NCI-H187 treated with DMSO at 0.1 percent for 48 hours (cell line): ENCODE measurements at regions not wholly inside any gene's neighbourhood (a gene's known extent, or its start where the extent isn't known, plus 50 kb on each side); places are given as distances from the start of the nearest gene placed in this dataset.
"Not testable (repeated sequence)": the region's sequence is repeated elsewhere in the genome, so short reads cannot be mapped to it uniquely, and the experiment has no call there.

Source experiments
- DNase-seq: peaks from one replicate; lab custom pipeline; 2025; lab: John Stamatoyannopoulos, UW

DNA sequence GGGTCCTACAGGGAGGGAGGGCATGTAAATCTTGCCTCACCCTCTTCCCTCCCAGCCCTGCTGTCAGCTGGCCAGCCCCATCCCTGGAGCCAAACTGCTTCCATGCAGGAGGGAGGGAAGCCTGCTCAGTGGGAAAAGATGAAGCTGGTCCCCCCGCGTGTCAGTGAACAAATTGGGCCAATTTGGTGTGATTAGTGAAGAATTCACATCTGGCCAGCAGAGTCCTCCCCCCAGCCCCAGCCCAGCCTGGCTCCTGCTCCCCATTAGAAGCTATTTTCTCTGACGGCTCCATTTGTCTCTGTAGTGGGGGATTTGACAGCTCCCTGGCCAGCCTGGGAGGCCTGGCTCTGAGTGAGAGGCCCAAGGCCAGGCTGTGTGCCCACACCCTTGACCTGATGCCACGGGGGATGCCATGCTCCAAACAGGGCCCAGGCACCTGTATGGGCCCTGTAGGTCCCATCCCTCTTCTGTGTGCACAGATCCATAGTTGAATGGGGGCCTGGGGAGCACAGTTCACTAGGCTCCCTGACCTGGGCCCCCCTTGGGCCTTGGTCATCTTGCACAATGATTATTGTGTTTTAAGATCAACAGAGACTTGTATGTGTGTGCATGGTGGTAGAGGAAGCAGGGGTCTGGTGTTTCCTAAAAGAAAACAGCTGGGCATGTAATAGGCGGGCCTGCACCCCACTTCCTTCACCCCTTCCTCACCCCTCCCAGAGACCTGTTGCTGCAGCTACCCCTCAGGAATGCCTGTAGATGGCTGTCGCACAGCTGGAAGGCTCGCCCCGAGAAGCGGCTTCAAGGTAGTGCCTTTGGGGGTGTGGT lies 50.7 kb upstream of the TAC4 start:
- DNase-seq, result no peak

GRCh38 chr17:49899191-49899485 lies 51.3 kb upstream of the TAC4 start:
- no peak for DNase-seq

DNA sequence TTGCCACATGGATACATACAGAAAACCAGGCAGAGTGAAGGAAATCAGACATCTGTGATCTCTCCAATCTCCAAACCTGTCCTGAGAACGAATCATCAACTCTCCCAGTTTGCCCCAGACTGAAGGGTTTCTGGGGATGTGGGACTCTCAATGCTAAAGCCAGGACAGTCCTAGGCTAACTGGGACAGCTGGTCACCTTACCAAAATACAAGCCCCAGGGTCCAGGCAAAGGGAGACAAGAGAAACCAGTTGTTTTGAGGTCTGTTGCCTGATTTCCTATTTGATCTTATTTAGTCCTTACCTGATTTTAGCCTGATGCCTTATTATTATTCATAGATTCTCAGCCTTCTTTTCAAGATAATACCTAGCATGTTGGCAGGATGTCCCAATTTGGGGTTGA lies 51.7 kb upstream of the TAC4 start:
- DNase-seq, result no peak

DNA sequence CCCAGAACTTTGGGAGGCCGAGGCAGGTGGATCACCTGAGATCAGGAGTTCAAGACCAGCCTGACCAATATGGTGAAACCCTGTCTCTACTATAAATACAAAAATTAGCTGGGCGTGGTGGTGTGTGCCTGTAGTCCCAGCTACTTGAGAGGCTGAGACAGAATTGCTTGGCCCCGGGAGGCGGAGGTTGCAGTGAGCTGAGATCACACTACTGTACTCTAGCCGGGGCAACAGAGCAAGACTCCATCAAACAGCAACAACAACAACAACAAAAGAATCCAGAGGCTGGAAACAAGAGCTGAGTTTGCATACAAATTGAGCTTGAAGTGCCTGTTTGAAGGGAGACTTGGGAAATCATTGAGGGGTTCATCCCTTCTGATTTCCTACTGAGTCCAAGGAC lies 52.9 kb upstream of the TAC4 start:
- not testable (repeated sequence) for DNase-seq

DNA sequence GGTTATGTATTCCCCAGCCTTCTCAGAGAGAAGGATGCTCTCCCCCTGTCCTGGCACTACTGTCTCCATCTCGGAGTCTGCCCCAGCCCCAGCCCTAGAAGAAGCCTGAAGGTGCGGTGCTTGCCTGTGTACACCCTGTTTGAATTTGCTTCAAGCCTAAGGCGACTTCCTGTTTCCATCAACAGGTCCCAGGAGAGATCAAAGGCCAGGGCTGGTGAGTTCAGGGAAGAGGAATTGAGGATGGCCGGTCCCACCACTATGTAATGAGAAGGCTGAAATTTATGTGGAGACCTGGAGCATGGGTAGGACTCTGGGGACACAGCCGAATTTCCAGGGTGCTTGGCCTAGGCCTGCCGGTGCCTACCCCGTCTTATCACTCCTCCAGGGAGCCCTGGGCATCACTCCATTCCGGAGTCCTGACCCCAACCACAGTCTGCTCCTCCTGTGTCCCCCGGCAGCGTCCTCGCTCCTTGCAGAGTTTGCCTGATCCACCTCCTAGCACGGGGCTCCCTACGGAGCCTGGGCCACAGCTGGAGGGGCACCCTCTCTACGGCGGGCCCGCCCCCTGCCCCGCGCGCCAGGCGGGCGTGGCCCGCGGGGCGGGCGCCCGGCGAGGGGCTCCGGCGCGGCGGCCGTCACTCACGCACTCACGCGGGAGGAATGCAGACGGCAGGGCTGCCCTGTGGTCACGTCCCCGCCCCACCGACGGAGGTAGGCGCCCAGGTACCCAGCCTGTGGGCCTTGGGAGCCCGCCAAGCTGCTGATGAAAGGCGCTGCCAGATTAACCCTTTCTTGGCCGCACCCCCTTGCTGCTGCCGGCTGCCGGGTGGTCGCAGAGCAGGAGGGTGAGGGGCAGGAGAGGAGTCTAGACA lies 53.8 kb upstream of the TAC4 start:
- DNase-seq, result no peak

DNA sequence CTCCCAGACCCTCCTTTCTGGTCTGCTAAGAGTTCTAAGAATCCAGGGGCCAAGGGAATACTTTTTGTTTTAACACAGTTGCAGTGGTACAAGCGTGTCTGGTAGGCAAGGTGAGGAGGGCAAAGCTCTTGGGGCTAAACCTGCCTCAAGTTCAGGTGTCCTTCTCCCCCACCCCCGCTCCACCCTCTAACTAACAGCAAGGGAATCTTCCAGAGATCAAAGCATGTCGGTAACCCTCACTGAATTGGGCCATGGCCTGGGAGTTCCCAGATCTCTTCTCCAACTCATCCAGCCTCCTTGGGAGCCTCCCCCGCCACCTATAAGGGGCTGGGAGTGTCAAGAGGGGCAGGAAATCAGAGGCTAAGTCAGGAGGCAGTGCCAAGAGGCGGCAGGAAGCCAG lies 55.7 kb upstream of the TAC4 start:
- no peak for DNase-seq

DNA sequence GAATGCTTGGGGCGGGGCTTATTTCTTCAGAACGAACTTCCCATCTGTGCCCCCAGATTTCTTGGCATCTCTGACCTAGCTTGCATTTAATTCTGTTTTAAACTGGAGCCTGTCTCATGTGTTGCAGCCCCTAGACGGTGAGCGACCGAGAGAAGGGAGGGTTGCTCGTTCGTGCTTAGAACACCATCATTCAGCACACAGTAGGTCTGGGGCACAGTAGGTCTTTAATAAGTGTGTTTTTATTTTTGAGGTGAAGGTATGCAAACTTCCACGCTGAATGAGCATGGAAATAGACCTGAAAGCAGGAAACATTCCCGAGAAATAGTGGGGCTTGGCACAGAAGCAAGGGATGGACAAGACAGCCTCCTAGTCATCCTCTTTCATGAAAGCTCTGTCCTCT lies 57.0 kb upstream of the TAC4 start:
- no peak for DNase-seq

DNA sequence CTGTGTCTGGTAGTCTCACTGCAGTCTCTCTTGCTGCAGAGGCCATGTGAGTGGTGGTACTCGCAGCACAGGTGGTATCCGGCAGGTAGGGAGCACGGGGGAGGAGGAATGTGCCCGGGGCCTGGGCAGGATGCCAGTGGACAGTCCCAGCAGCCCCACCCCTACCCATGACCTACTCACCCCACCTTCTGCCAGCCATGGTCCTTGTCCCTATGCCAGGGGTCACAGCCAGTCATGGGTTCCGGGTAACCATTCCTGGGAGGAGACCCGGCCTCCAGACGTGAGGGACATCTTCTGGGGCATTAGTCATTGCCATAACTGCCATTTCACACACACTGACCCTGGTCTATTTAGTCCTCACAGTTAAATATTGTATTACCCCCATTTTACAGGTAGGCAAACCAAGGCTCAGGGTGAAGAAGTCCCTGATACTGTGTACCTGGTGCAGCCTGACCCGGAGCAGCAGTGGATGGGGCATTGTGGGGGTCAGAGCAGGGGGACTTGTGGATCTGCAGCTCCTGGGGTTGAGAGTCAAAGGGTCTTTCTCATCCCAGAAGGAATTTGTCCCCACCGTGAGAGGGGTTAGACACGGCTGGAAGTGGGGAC lies 58.8 kb upstream of the TAC4 start:
- DNase-seq, result no peak

DNA sequence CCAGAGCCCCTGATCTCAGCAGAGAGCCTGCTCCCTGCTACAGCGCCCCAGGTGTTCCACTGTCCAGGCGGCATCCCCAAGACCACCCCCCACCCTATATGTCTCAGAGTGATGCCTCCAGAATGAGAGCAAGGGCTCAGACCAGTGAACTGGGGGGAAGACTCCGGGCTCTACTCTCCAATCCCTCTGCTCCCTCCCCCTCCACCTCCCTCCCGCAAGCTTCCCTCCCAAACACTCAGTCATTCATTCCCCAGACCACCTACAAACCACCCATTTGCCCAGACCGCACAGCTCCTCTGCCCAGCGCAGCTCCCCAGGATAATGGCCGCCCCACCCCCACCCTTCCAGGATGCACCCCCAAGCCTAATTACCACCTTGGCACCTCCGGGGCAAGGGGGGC lies 59.4 kb upstream of the TAC4 start:
- DNase-seq, result no peak

DNA sequence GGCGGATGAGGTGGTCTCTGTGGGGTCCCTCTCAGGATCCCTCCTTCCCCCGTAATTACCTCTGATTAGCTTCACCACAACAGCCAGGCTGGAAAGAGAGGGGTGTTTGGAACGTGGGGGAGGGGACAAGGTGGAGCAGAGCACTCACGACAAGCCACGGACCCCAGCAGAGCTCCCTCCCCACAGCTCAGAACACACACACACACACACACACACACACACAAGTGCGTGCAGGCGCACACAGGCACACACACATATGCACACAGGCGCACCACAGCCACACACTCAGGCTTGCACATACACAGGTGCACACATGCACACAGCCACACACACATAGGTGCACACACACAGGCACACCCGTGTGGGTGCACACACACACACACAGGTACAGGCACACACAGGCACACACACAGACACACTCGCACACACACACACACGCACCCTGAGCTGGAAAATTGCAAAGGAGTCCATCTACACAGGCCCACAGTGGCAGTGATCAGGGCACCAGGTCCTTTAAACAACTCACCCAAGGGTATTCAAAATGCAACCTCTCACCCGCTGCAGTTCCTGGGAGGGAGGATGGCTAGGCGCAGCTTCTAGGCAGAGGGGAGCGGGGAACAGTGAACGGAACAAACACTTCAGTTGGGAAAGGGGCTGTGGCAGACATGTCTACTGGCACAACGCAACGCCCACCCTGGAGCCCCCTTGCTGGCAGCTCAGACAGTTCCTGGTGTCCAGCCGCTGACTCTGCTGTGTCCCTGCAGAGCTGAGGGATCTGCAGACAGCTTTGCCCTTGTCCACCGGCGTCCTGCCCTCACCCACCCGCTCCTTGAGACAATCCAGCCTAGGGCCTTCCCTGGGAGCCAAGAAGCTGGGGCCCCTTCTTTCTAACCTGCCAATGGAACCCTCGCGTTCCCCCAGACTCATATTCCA lies 59.9 kb upstream of the DLX4 start:
- no peak for DNase-seq

DNA sequence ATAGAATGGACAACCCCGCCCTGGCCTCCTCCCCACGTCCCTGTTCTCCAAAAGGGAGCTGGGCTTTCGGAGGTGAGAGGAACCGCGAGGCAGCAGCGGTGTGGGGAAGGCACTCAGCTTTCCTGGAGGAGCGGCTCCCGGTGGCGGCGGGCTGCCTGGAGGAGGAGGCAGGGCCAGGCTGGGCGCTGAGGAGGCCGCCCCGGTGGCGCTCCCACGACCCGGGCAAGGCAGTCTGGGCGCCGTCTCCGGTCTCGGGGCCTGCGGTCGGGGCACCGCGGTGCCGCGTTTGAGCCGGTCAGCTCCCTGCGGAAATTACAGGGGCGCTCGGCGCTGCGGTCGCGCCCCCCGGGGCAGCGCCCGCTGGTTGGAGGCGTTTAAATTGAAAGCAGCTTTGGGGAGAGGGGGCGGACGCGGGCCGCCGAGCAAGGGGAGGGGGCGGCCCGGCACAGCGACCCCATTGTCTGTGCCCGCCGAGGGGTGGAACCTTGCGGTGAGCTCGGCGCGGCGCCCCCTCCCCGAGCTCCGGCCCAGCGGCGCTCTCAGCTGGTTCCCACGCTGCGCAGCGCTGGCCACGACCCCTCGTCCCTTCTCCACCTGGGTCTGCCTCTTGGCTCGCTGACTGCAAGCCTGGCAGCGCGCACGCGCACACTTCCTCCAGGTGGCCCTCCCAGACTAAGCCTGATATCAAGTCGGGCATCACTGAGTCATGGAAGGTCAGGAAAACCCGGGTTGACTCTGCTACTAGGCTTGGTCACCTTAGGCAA lies 58.7 kb upstream of the DLX4 start:
- no peak for DNase-seq

GRCh38 chr17:49910858-49911204 lies 58.2 kb upstream of the DLX4 start:
- no peak for DNase-seq

GRCh38 chr17:49911719-49912118 lies 57.3 kb upstream of the DLX4 start:
- no peak for DNase-seq

- DNase-seq, result no peak
Measured at GRCh38 chr17:49913226-49914095, 55.5 kb upstream of the DLX4 start.

GRCh38 chr17:49914096-49914490 lies 54.9 kb upstream of the DLX4 start:
- peak; percentile 49 for DNase-seq

DNA sequence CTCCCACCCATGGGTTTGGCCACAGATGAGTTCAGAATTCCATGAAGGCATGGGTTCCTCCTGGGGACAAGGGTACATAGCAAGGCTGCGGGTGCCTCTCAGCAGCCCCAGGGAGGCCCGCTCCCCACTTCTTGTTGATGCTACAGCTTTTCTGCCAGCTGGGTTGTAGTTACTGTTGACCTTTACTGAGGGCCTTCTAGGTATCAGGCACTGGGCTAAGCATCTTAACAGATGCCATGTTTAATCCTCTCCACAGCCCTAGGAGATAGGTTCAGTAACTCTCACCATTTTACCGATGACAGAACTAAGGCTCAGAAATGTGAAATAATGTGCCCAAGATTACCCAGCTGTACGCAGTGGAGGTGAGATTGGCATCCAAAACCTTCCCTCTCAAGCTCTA lies 54.3 kb upstream of the DLX4 start:
- DNase-seq, result no peak

DNA sequence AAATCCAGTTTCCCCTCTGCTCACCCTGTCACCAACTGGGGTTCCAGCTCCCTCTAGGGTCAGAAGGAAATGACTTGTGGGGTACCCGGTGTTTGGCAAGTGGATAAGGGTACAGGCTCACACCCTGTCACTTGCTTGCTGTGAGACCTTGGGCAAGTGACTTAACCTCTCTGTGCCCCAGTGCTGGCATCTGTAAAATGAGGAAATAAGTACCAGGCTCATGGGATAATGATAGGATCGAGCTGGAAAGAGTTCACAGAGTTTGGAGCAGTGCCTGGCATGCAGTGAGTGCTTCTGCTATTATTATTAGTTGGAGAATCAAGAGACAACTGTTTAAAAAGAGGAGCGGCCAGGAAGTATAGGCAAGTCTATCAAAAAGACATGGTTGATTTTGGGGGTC lies 53.7 kb upstream of the DLX4 start:
- no peak for DNase-seq

- no peak for DNase-seq
Measured at GRCh38 chr17:49915670-49916069, 53.3 kb upstream of the DLX4 start.

DNA sequence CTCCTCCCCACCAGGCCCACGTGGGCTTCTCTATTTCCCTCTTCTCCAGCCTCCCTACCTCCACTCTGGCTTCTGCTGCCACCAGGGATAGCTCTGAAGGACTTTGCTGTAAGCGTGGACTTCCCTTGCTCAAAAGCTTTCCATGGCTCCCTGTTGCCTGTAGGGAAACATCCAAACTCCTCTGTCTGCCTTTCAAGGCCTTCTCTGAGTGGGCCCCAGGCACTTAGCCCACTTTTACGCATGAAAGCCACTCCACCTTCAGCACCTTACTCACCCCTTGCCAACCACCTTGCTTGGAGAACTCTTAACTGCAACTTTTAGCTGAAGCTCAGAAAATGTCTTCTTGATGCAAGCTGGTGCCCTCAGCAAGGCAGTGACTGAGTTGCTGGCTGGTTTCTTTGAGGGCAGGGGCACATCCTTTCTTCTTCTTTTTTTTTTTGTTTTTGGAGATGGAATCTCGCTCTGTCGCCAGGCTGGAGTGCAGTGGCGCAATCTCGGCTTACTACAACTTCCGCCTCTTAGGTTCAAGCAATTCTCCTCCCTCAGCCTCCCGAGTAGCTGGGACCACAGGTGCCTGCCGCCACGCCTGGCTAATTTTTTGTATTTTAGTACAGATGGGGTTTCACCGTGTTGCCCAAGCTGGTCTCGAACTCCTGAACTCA lies 52.0 kb upstream of the DLX4 start:
- no peak for DNase-seq

- DNase-seq, result no peak
Measured at GRCh38 chr17:49918591-49918990, 50.4 kb upstream of the DLX4 start.
